ENCODE measurements at regions not wholly inside any gene's neighbourhood (a gene's known extent, or its start where the extent isn't known, plus 50 kb on each side); places are given as distances from the start of the nearest gene placed in this dataset.

DNA sequence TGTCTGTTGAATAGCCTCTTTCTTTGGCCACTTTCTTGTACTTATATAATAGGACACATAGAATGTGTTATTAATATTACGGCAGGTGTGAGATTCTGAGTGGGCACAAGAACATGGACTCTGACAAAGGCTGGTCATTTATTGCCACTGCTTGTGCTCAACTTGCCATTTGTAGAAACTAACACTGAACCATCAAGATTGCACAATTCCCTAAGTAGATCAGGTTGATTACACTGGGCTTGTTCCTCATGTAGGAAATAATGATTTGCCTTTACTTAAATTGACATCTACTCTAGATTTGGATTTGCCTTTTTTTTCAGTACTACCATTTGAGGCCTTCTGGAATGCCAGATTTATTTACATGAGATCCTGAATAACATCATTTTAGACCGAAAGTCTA lies 342.7 kb upstream of the CWC22 start:
- TF ChIP-seq GATA3 (IDR thresholded peaks at IDR 0.05; ENCODE audit: low read depth, low read length): no peak
- TF ChIP-seq GATA2 (IDR thresholded peaks at IDR 0.05; ENCODE audit: low read depth, low read length): no peak
